Activated CD8-positive, alpha-beta memory T cell treated with anti-CD3 and anti-CD28 coated beads for 24 hours (primary cell): ENCODE measurements at regions not wholly inside any gene's neighbourhood (a gene's known extent, or its start where the extent isn't known, plus 50 kb on each side); places are given as distances from the start of the nearest gene placed in this dataset.

Experiments used
- DNase-seq: peaks from one replicate; pipeline ENCODE4 v3.0.0-alpha.2; 2020

- no peak for DNase-seq
Observed at GRCh38 chr2:83596592-83597282, 862.3 kb downstream of the SUCLG1 start.

GRCh38 chr2:83595926-83596325 is 863.2 kb downstream of the SUCLG1 start:
- DNase-seq = no peak

- DNase-seq = no peak
Observed at GRCh38 chr2:83595121-83595690, 863.9 kb downstream of the SUCLG1 start.

- DNase-seq = no peak
Observed at GRCh38 chr2:83594241-83595120, 864.6 kb downstream of the SUCLG1 start.

GRCh38 chr2:83587309-83587708 is 871.8 kb downstream of the SUCLG1 start:
- no peak for DNase-seq

- no peak for DNase-seq
Observed at GRCh38 chr2:83585250-83585649, 873.8 kb downstream of the SUCLG1 start.

GRCh38 chr2:83584672-83585071 is 874.4 kb downstream of the SUCLG1 start:
- DNase-seq = no peak

- DNase-seq = no peak
Observed at GRCh38 chr2:83582589-83582988, 876.5 kb downstream of the SUCLG1 start.

GRCh38 chr2:83579507-83579906 is 879.6 kb downstream of the SUCLG1 start:
- no peak for DNase-seq

GRCh38 chr2:83578405-83578804 is 880.7 kb downstream of the SUCLG1 start:
- no peak for DNase-seq

- DNase-seq = no peak
Observed at GRCh38 chr2:83574614-83575013, 884.5 kb downstream of the SUCLG1 start.

- no peak for DNase-seq
Observed at GRCh38 chr2:83573060-83573459, 886.0 kb downstream of the SUCLG1 start.

- no peak for DNase-seq
Observed at GRCh38 chr2:83572400-83572799, 886.7 kb downstream of the SUCLG1 start.

GRCh38 chr2:83567551-83567950 is 891.5 kb downstream of the SUCLG1 start:
- DNase-seq = no peak

GRCh38 chr2:83565626-83566025 is 893.5 kb downstream of the SUCLG1 start:
- DNase-seq = no peak

GRCh38 chr2:83565181-83565580 is 893.9 kb downstream of the SUCLG1 start:
- DNase-seq = no peak

- no peak for DNase-seq
Observed at GRCh38 chr2:83561592-83561991, 897.5 kb downstream of the SUCLG1 start.

- DNase-seq = no peak
Observed at GRCh38 chr2:83536556-83536955, 922.5 kb downstream of the SUCLG1 start.

- no peak for DNase-seq
Observed at GRCh38 chr2:83534416-83534815, 924.7 kb downstream of the SUCLG1 start.

GRCh38 chr2:83531206-83531826 is 927.8 kb downstream of the SUCLG1 start:
- DNase-seq = no peak

- DNase-seq = no peak
Observed at GRCh38 chr2:83528767-83529166, 930.3 kb downstream of the SUCLG1 start.

- no peak for DNase-seq
Observed at GRCh38 chr2:83522891-83523493, 936.1 kb downstream of the SUCLG1 start.
